SU-DHL-6 (cell line): ENCODE measurements at regions not wholly inside any gene's neighbourhood (a gene's known extent, or its start where the extent isn't known, plus 50 kb on each side); places are given as distances from the start of the nearest gene placed in this dataset.

Experiments
- EZH2phosphoT487 ChIP-seq: fragments of 200-600 bp; sonication (generic), shearing (Covaris generic); conservative IDR thresholded peaks from 2 replicates; pipeline ENCODE4 v1.6.1; 2018; ENCODE audit warnings: mild to moderate bottlenecking, antibody characterized with exemption, low read length, moderate library complexity, mixed read lengths
- TF ChIP-seq, protein P1 (sequence below): fragments of 200-600 bp; sonication (generic); IDR thresholded peaks from one replicate; pipeline ENCODE4 v1.5.1; 2017; ENCODE audit warnings: antibody characterized with exemption, mild to moderate bottlenecking, low read length, moderate library complexity; ENCODE audit not compliant: insufficient read depth, poor library complexity, severe bottlenecking

DNA sequence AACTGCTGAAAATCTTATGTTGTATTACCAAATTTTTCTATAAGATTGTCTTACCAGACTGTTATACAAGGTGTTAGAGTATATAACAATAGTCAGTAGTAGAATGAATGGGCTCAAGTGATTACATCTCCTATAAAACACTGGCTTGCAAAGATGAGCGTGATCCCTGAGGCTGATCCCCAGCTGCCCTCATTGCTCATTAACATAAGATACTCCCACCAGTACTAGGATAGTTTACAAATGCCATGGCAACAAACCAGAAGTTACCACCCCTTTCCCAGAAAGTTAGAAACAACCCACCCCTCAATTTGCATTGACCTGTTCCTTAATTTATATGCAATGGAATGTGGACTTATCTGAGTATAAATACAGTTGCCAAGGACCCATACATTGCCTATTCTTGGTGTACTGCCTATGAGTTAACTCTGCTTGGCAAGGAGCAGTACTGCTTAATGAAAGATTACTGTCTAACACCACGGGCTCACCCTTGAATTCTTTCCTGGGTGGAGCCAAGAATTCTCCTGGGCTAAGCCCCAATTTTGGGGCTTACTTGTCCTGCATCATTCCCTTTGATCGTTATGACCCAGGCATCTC, 252.8 kb upstream of the CHD6 start:
- TF ChIP-seq, protein P1, sequence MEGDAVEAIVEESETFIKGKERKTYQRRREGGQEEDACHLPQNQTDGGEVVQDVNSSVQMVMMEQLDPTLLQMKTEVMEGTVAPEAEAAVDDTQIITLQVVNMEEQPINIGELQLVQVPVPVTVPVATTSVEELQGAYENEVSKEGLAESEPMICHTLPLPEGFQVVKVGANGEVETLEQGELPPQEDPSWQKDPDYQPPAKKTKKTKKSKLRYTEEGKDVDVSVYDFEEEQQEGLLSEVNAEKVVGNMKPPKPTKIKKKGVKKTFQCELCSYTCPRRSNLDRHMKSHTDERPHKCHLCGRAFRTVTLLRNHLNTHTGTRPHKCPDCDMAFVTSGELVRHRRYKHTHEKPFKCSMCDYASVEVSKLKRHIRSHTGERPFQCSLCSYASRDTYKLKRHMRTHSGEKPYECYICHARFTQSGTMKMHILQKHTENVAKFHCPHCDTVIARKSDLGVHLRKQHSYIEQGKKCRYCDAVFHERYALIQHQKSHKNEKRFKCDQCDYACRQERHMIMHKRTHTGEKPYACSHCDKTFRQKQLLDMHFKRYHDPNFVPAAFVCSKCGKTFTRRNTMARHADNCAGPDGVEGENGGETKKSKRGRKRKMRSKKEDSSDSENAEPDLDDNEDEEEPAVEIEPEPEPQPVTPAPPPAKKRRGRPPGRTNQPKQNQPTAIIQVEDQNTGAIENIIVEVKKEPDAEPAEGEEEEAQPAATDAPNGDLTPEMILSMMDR: no peak
- TF ChIP-seq EZH2phosphoT487: no peak
